PFSK-1 (cell line): ENCODE measurements at regions not wholly inside any gene's neighbourhood (a gene's known extent, or its start where the extent isn't known, plus 50 kb on each side); places are given as distances from the start of the nearest gene placed in this dataset.

Experiments used
- FOXP2 ChIP-seq: optimal IDR thresholded peaks from 2 replicates; pipeline ENCODE3; 2011; ENCODE audit warnings: borderline replicate concordance, control low read depth, inconsistent platforms; ENCODE audit not compliant: insufficient read depth; ENCODE audit errors: extremely low read length, extremely low read depth
- POLR2AphosphoS5 ChIP-seq: IDR thresholded peaks from 2 replicates; pipeline ENCODE4 v1.6.1; 2012; ENCODE audit warnings: low read depth, mild to moderate bottlenecking, control low read depth, low read length, moderate library complexity
- SIN3A ChIP-seq: IDR thresholded peaks from 2 replicates; pipeline ENCODE4 v1.6.1; 2012; ENCODE audit warnings: mild to moderate bottlenecking, low read length, moderate library complexity, borderline replicate concordance; ENCODE audit not compliant: insufficient read depth
- TAF1 ChIP-seq: IDR thresholded peaks from 2 replicates; pipeline ENCODE4 v1.6.1; 2012; ENCODE audit warnings: low read length, control low read depth, borderline replicate concordance; ENCODE audit not compliant: insufficient read depth
- TF ChIP-seq, protein P1 (sequence below), 2 experiments: IDR thresholded peaks; 2 replicates each; pipeline versions ENCODE4 v1.6.1 to v1.8.0; 2011 to 2012; ENCODE audit warnings: low read depth in 2 of 2, low read length in 2 of 2, control low read depth in 1 of 2, inconsistent platforms in 1 of 2, mild to moderate bottlenecking in 1 of 2, moderate library complexity in 1 of 2; ENCODE audit not compliant: insufficient read depth in 1 of 2

DNA sequence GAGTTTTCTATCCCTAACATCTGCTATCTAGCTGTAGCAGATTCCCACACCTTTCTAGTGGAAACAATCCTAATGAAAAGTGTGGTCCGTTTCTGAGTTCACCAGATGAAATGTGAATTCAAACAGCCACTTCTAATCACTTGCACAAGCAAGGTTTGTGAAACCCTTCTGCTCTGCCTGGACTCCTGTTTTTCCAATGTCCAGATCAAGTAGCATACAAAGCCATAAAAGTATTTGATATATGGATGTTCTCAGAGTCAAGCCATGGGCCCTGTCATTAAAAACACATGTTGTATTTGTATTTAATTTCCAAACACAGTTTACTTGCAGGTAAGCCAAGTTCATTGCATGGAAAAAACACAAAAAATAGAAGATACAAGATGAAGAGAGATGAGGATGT lies 570.4 kb downstream of the NR2F1-AS1 start:
- TF ChIP-seq POLR2AphosphoS5, result no peak
- no peak for TF ChIP-seq TAF1
- no peak for TF ChIP-seq SIN3A
- TF ChIP-seq, protein P1, sequence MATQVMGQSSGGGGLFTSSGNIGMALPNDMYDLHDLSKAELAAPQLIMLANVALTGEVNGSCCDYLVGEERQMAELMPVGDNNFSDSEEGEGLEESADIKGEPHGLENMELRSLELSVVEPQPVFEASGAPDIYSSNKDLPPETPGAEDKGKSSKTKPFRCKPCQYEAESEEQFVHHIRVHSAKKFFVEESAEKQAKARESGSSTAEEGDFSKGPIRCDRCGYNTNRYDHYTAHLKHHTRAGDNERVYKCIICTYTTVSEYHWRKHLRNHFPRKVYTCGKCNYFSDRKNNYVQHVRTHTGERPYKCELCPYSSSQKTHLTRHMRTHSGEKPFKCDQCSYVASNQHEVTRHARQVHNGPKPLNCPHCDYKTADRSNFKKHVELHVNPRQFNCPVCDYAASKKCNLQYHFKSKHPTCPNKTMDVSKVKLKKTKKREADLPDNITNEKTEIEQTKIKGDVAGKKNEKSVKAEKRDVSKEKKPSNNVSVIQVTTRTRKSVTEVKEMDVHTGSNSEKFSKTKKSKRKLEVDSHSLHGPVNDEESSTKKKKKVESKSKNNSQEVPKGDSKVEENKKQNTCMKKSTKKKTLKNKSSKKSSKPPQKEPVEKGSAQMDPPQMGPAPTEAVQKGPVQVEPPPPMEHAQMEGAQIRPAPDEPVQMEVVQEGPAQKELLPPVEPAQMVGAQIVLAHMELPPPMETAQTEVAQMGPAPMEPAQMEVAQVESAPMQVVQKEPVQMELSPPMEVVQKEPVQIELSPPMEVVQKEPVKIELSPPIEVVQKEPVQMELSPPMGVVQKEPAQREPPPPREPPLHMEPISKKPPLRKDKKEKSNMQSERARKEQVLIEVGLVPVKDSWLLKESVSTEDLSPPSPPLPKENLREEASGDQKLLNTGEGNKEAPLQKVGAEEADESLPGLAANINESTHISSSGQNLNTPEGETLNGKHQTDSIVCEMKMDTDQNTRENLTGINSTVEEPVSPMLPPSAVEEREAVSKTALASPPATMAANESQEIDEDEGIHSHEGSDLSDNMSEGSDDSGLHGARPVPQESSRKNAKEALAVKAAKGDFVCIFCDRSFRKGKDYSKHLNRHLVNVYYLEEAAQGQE (IDR thresholded peaks at IDR 0.05; ENCODE audit: insufficient read depth in 1 of 2, low read depth in 2 of 2, low read length in 2 of 2), result no peak
- TF ChIP-seq FOXP2, result no peak
